Kidney epithelial cell (primary cell): ENCODE measurements at regions not wholly inside any gene's neighbourhood (a gene's known extent, or its start where the extent isn't known, plus 50 kb on each side); places are given as distances from the start of the nearest gene placed in this dataset.

ENCODE experiments used
- DNase-seq: peaks from one replicate; pipeline ENCODE4 v3.0.0-alpha.2; 2010; ENCODE audit warnings: low read depth
- H3K27me3 ChIP-seq: 2 replicates; pipeline ENCODE4 v1.6.0; 2011; ENCODE audit warnings: low read length; ENCODE audit not compliant: control insufficient read depth, insufficient read depth
- H3K36me3 ChIP-seq: 2 replicates; pipeline ENCODE4 v1.5.1; 2011; ENCODE audit warnings: low read length; ENCODE audit not compliant: control insufficient read depth, insufficient read depth
- H3K4me3 ChIP-seq: 2 replicates; pipeline ENCODE4 v1.5.1; 2011; ENCODE audit warnings: low read depth, mild to moderate bottlenecking, control low read depth, low read length
- TF ChIP-seq, protein P1 (sequence below): IDR thresholded peaks from 2 replicates; pipeline ENCODE4 v1.5.1; 2011; ENCODE audit warnings: mild to moderate bottlenecking, moderate library complexity, low read length, control low read depth, inconsistent platforms; ENCODE audit not compliant: insufficient read depth, poor library complexity, severe bottlenecking

- TF ChIP-seq, protein P1, sequence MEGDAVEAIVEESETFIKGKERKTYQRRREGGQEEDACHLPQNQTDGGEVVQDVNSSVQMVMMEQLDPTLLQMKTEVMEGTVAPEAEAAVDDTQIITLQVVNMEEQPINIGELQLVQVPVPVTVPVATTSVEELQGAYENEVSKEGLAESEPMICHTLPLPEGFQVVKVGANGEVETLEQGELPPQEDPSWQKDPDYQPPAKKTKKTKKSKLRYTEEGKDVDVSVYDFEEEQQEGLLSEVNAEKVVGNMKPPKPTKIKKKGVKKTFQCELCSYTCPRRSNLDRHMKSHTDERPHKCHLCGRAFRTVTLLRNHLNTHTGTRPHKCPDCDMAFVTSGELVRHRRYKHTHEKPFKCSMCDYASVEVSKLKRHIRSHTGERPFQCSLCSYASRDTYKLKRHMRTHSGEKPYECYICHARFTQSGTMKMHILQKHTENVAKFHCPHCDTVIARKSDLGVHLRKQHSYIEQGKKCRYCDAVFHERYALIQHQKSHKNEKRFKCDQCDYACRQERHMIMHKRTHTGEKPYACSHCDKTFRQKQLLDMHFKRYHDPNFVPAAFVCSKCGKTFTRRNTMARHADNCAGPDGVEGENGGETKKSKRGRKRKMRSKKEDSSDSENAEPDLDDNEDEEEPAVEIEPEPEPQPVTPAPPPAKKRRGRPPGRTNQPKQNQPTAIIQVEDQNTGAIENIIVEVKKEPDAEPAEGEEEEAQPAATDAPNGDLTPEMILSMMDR: no peak
- H3K4me3 ChIP-seq: no peak overlapping the region
- no peak for DNase-seq
- no peaks in the 10 kb centered on the region for H3K27me3 ChIP-seq
- H3K36me3 ChIP-seq: no peaks in the 10 kb centered on the region
Observed at GRCh38 chr11:23674866-23675265, 814.6 kb upstream of the CCDC179 start.

DNA sequence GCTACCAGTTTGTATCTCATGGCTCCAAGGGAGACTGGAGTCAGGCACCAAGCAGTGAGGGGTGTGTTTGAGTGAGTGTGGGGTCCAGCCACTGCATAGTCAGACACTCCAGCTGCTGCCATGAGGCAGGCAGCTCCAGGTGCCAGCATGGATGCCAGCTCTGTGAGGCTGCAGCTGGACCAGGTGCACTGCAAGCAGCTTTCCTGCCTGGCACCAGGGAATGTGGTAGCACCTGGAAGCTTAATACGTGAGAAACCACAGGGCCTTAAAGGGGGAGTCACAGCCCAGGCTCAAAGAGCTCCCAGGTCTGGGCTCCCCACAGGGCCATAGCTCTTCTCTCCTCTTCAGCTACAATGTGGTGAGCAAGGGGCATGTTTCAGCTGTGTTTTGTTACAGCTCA lies 817.8 kb upstream of the LUZP2 start:
- Histone ChIP-seq H3K4me3 (no peak overlapping the region), H3K36me3 (no peaks in the 10 kb centered on the region), H3K27me3 (no peaks in the 10 kb centered on the region)
- DNase-seq: no peak
- TF ChIP-seq, protein P1: no peak

GRCh38 chr11:23679981-23680380 lies 816.9 kb upstream of the LUZP2 start:
- Histone ChIP-seq H3K27me3 (no peaks in the 10 kb centered on the region), H3K36me3 (no peaks in the 10 kb centered on the region), H3K4me3 (no peak overlapping the region)
- DNase-seq: no peak
- TF ChIP-seq, protein P1: no peak

- TF ChIP-seq, protein P1: no peak
- Histone ChIP-seq H3K27me3 (no peaks in the 10 kb centered on the region), H3K4me3 (no peak overlapping the region), H3K36me3 (no peaks in the 10 kb centered on the region)
- no peak for DNase-seq
Observed at GRCh38 chr11:23680488-23681230, 816.2 kb upstream of the LUZP2 start.

DNA sequence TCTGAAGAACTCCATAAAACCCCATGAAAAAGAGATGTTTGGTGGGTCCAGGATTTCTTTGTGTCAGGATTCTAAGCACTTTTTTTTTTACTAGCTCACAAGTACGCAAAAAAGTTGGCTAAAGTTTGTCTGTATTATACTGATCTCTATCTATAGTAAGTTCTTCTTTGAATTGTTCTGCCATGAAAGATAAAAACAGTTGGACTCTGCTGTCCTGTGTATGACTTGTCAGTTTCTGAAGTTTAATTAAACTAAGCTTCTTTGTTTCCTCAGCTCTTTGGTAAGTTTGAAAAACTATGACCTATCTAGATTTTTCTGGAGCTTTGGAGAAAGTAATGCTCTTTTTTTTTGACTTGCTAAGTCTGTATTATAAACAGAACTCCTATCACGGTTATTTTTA lies 812.2 kb upstream of the LUZP2 start:
- Histone ChIP-seq H3K36me3 (no peaks in the 10 kb centered on the region), H3K27me3 (no peaks in the 10 kb centered on the region), H3K4me3 (no peak overlapping the region)
- DNase-seq: no peak
- TF ChIP-seq, protein P1: no peak

DNA sequence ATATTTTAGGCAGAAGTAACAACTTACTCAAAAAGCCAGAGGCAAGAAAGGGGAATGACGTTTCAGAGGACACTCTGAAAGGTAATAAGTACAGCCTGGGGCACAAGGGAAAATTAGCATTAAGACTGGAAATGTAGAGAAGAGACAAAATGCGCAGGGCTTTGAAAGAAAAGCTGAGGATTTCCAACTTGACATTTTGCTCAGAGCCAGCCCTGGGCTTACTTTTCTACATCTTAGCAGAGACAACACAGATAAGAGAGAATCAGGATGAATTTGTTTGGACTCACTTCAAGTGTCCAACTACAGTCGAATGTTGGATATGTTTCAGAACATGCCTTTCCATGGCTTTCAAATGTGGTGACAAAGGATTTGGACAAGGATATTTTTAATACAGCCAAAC lies 808.9 kb upstream of the LUZP2 start:
- H3K27me3 ChIP-seq: no peaks in the 10 kb centered on the region
- no peak for DNase-seq
- TF ChIP-seq, protein P1: no peak
- no peak overlapping the region for H3K4me3 ChIP-seq
- H3K36me3 ChIP-seq: no peaks in the 10 kb centered on the region
